Peyer's patch (tissue), 4 donors: ENCODE measurements at regions not wholly inside any gene's neighbourhood (a gene's known extent, or its start where the extent isn't known, plus 50 kb on each side); places are given as distances from the start of the nearest gene placed in this dataset.
A peak's percentile ranks its signal among the peaks of the same experiment; 100 is the strongest.

Source experiments
- DNase-seq, 3 donors: peaks; one replicate each; pipeline ENCODE4 v3.0.0-alpha.2; 2017 to 2019
- H3K27ac ChIP-seq, 4 donors: fragments of 200-600 bp; sonication (generic); one replicate each; pipeline ENCODE4 v1.5.1; 2016 to 2019
- H3K27me3 ChIP-seq, 2 donors: fragments of 200-600 bp; sonication (generic); one replicate each; pipeline ENCODE4 v1.5.1; 2019
- H3K36me3 ChIP-seq, 3 donors: fragments of 200-600 bp; sonication (generic); one replicate each; pipeline ENCODE4 v1.5.1; 2016 to 2019
- H3K4me1 ChIP-seq, 4 donors: fragments of 200-600 bp; sonication (generic); one replicate each; pipeline ENCODE4 v1.5.1; 2016 to 2019
- H3K4me3 ChIP-seq, 4 donors: fragments of 200-600 bp; sonication (generic); 1 replicate in 3 of 4; 2 replicates in 1 of 4; pipeline ENCODE4 v1.5.1; 2016 to 2019; ENCODE audit warnings: mild to moderate bottlenecking in 1 of 4
- H3K9me3 ChIP-seq, 4 donors: fragments of 200-600 bp; sonication (generic); one replicate each; pipeline ENCODE4 v1.5.1; 2016 to 2019; ENCODE audit warnings: mild to moderate bottlenecking in 1 of 4
- CTCF ChIP-seq, 6 experiments: fragments of 450-650 bp in 4 of 6; fragments of 200-600 bp in 2 of 6; sonication (generic) in 1 of 6; IDR thresholded peaks; one replicate each; pipeline ENCODE4 v1.5.1; 2017 to 2019; ENCODE audit warnings: antibody characterized with exemption in 6 of 6, mild to moderate bottlenecking in 3 of 6, moderate library complexity in 1 of 6
- POLR2A ChIP-seq, 2 donors: fragments of 450-650 bp; IDR thresholded peaks; one replicate each; pipeline ENCODE4 v1.5.1; 2017; ENCODE audit warnings: antibody characterized with exemption in 2 of 2, mild to moderate bottlenecking in 2 of 2, moderate library complexity in 2 of 2

- no peaks in the 10 kb centered on the region for H3K9me3 ChIP-seq
- TF ChIP-seq POLR2A (IDR thresholded peaks at IDR 0.05) (no peak), CTCF (IDR thresholded peaks at IDR 0.05) (no peak)
- H3K27ac ChIP-seq: no peak overlapping the region
- no peak overlapping the region for H3K4me3 ChIP-seq
- H3K4me1 ChIP-seq: no peaks in the 10 kb centered on the region
- peak in 1 of 3 donors; percentile 41 for DNase-seq
- H3K36me3 ChIP-seq: no peaks in the 10 kb centered on the region
- no peaks in the 10 kb centered on the region for H3K27me3 ChIP-seq
These were observed 83.0 kb downstream of the RIPK4 start for GRCh38 chr21:41683815-41684214.

- Histone ChIP-seq H3K36me3 (no peaks in the 10 kb centered on the region), H3K9me3 (no peaks in the 10 kb centered on the region), H3K27ac (no peak overlapping the region), H3K4me1 (peaks cover 0 to 5% (median 0%) of the 10 kb centered on the region in 4 donors), H3K27me3 (no peaks in the 10 kb centered on the region), H3K4me3 (no peak overlapping the region)
- TF ChIP-seq CTCF (IDR thresholded peaks at IDR 0.05) (no peak), POLR2A (IDR thresholded peaks at IDR 0.05) (no peak)
- no peak for DNase-seq
These were observed 84.1 kb downstream of the RIPK4 start for GRCh38 chr21:41682719-41683179.

- H3K27me3 ChIP-seq: no peaks in the 10 kb centered on the region
- H3K9me3 ChIP-seq: no peaks in the 10 kb centered on the region
- H3K4me3 ChIP-seq: no peak overlapping the region
- H3K36me3 ChIP-seq: no peaks in the 10 kb centered on the region
- H3K27ac ChIP-seq: no peak overlapping the region
- H3K4me1 ChIP-seq: peaks cover 0 to 11% (median 0%) of the 10 kb centered on the region in 4 donors
- no peak for DNase-seq
- TF ChIP-seq POLR2A (IDR thresholded peaks at IDR 0.05) (no peak), CTCF (IDR thresholded peaks at IDR 0.05) (no peak)
These were observed 84.7 kb downstream of the RIPK4 start for GRCh38 chr21:41681939-41682718.

GRCh38 chr21:41681348-41681801 lies 85.5 kb downstream of the RIPK4 start:
- TF ChIP-seq CTCF (IDR thresholded peaks at IDR 0.05): no peak
- TF ChIP-seq POLR2A (IDR thresholded peaks at IDR 0.05): no peak
- no peaks in the 10 kb centered on the region for H3K36me3 ChIP-seq
- H3K27ac ChIP-seq: peak overlapping the region in 1 of 4 donors; percentile 100
- no peaks in the 10 kb centered on the region for H3K9me3 ChIP-seq
- H3K4me1 ChIP-seq: peaks cover 0 to 11% (median 0%) of the 10 kb centered on the region in 4 donors
- peak in 1 of 3 donors; percentile 46 for DNase-seq
- peak overlapping the region in 1 of 4 donors; percentile 30 for H3K4me3 ChIP-seq
- H3K27me3 ChIP-seq: no peaks in the 10 kb centered on the region

GRCh38 chr21:41680444-41681347 lies 86.2 kb downstream of the RIPK4 start:
- no peaks in the 10 kb centered on the region for H3K27me3 ChIP-seq
- peak overlapping the region in 1 of 4 donors; percentile 31 for H3K4me3 ChIP-seq
- no peaks in the 10 kb centered on the region for H3K36me3 ChIP-seq
- peak overlapping the region in 2 of 4 donors; percentile 22 to 100 for H3K27ac ChIP-seq
- no peaks in the 10 kb centered on the region for H3K9me3 ChIP-seq
- no peak for DNase-seq
- TF ChIP-seq CTCF (IDR thresholded peaks at IDR 0.05): no peak
- no peak for TF ChIP-seq POLR2A (IDR thresholded peaks at IDR 0.05)
- H3K4me1 ChIP-seq: peaks cover 0 to 11% (median 0%) of the 10 kb centered on the region in 4 donors
